GM12878 (cell line): ENCODE measurements at regions not wholly inside any gene's neighbourhood (a gene's known extent, or its start where the extent isn't known, plus 50 kb on each side); places are given as distances from the start of the nearest gene placed in this dataset.

Experiments
- CTCF ChIP-seq, 3 experiments: IDR thresholded peaks in 2 of 3; conservative IDR thresholded peaks in 1 of 3; 2 replicates each; pipeline ENCODE4 v1.5.1; 2011; ENCODE audit warnings: low read depth in 3 of 3, low read length in 3 of 3, mild to moderate bottlenecking in 3 of 3, control low read depth in 2 of 3, moderate library complexity in 2 of 3, inconsistent platforms in 1 of 3, mixed read lengths in 1 of 3; ENCODE audit not compliant: control insufficient read depth in 2 of 3, insufficient read depth in 1 of 3; ENCODE audit errors: extremely low read depth in 1 of 3
- EZH2 ChIP-seq: IDR thresholded peaks from 2 replicates; pipeline ENCODE4 v1.6.1; 2012; ENCODE audit warnings: low read depth, mild to moderate bottlenecking, control low read depth, inconsistent platforms, low read length, borderline replicate concordance; ENCODE audit not compliant: control insufficient read depth
- KLF5 ChIP-seq: fragments of 450-650 bp; IDR thresholded peaks from 2 replicates; pipeline ENCODE4 v1.6.1; 2014; ENCODE audit warnings: mild to moderate bottlenecking; ENCODE audit not compliant: partially characterized antibody
- NKRF ChIP-seq: fragments of 450-650 bp; conservative IDR thresholded peaks from 2 replicates; pipeline ENCODE4 v1.6.1; 2017; ENCODE audit warnings: mild to moderate bottlenecking, moderate library complexity
- TCF12 ChIP-seq: IDR thresholded peaks from 2 replicates; pipeline ENCODE4 v1.6.1; 2011; ENCODE audit warnings: low read depth, mild to moderate bottlenecking, low read length
- USF2 ChIP-seq: IDR thresholded peaks from 2 replicates; pipeline ENCODE4 v1.6.1; 2011; ENCODE audit warnings: low read depth, low read length, improper control_type of control experiment, borderline replicate concordance
- TF ChIP-seq, protein P1 (sequence below): IDR thresholded peaks from 2 replicates; pipeline ENCODE4 v1.6.1; 2012; ENCODE audit warnings: low read length, inconsistent platforms

DNA sequence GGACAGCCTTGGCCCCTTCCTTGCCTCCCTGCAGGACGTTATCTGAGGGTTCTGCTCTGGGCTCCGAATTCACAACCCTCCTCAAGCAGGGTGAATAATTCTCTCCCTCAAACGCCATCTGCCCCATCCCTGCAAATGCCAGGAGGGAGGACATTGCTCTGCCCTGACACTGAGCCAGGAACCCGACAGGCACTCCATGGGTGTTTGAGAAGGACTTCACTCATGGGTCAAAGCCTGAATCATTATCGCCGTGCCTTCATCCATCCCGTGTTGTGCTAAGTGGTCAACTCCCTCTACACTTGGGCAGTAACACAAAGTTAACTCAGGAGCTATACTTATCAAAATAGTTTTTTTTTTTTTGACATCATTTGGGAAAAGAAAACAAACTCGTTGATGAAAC, 261.8 kb upstream of the IGF1R start (continued):
- no peak for TF ChIP-seq NKRF
- TF ChIP-seq, protein P1, sequence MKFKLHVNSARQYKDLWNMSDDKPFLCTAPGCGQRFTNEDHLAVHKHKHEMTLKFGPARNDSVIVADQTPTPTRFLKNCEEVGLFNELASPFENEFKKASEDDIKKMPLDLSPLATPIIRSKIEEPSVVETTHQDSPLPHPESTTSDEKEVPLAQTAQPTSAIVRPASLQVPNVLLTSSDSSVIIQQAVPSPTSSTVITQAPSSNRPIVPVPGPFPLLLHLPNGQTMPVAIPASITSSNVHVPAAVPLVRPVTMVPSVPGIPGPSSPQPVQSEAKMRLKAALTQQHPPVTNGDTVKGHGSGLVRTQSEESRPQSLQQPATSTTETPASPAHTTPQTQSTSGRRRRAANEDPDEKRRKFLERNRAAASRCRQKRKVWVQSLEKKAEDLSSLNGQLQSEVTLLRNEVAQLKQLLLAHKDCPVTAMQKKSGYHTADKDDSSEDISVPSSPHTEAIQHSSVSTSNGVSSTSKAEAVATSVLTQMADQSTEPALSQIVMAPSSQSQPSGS: no peak
- no peak for TF ChIP-seq EZH2
- TF ChIP-seq CTCF (IDR thresholded peaks at IDR 0.05 in 2 of 3, conservative IDR thresholded peaks at IDR 0.05 in 1 of 3; ENCODE audit: control insufficient read depth in 2 of 3, extremely low read depth in 1 of 3, insufficient read depth in 1 of 3, low read depth in 3 of 3, low read length in 3 of 3): no peak
- no peak for TF ChIP-seq USF2
- TF ChIP-seq TCF12: no peak
- no peak for TF ChIP-seq KLF5
- TF ChIP-seq, all 136 proteins: peak for 0
